NT2/D1 (cell line): ENCODE measurements at regions not wholly inside any gene's neighbourhood (a gene's known extent, or its start where the extent isn't known, plus 50 kb on each side); places are given as distances from the start of the nearest gene placed in this dataset.

Experiments
- DNase-seq: peaks from one replicate; pipeline ENCODE4 v3.0.0-alpha.2; 2011; ENCODE audit warnings: low read depth, low spot score
- H3K27me3 ChIP-seq: 2 replicates; pipeline ENCODE4 v1.6.0; 2011; ENCODE audit warnings: mild to moderate bottlenecking; ENCODE audit not compliant: insufficient read length, insufficient read depth
- H3K36me3 ChIP-seq: 2 replicates; pipeline ENCODE4 v1.6.1; 2011; ENCODE audit warnings: mild to moderate bottlenecking, low read length, mixed read lengths; ENCODE audit not compliant: insufficient read depth, insufficient read length
- H3K4me1 ChIP-seq: 2 replicates; pipeline ENCODE4 v1.5.1; 2011; ENCODE audit not compliant: insufficient read depth, insufficient read length
- H3K4me3 ChIP-seq: 2 replicates; pipeline ENCODE4 v1.5.1; 2011; ENCODE audit warnings: low read depth; ENCODE audit not compliant: insufficient read length
- H3K9ac ChIP-seq: 2 replicates; pipeline ENCODE4 v1.6.0; 2011; ENCODE audit warnings: low read depth; ENCODE audit not compliant: insufficient read length
- H3K9me3 ChIP-seq: 2 replicates; pipeline ENCODE4 v1.5.1; 2011; ENCODE audit warnings: mild to moderate bottlenecking, low read length; ENCODE audit not compliant: insufficient read depth
- SUZ12 ChIP-seq: IDR thresholded peaks from 2 replicates; pipeline ENCODE4 v1.6.1; 2011; ENCODE audit not compliant: insufficient read length, insufficient read depth; ENCODE audit errors: extremely low read depth
- YY1 ChIP-seq: IDR thresholded peaks from 2 replicates; pipeline ENCODE4 v1.6.1; 2011; ENCODE audit not compliant: insufficient read length, insufficient read depth
- ZNF274 ChIP-seq: IDR thresholded peaks from 2 replicates; pipeline ENCODE4 v1.6.1; 2011; ENCODE audit warnings: mild to moderate bottlenecking, low read depth, low read length

- H3K27me3 ChIP-seq, result no peaks in the 10 kb centered on the region
- H3K9me3 ChIP-seq, result no peaks in the 10 kb centered on the region
- no peak overlapping the region for H3K4me3 ChIP-seq
- H3K4me1 ChIP-seq, result no peaks in the 10 kb centered on the region
- H3K9ac ChIP-seq, result no peak overlapping the region
- TF ChIP-seq YY1 (no peak), SUZ12 (no peak), ZNF274 (no peak)
- no peak for DNase-seq
- no peaks in the 10 kb centered on the region for H3K36me3 ChIP-seq
Measured at GRCh38 chr22:49297286-49297870, 530.3 kb downstream of the BRD1 start.

- TF ChIP-seq YY1 (no peak), ZNF274 (no peak), SUZ12 (no peak)
- H3K36me3 ChIP-seq, result no peaks in the 10 kb centered on the region
- DNase-seq, result no peak
Measured at GRCh38 chr22:49296561-49296960, 531.1 kb downstream of the BRD1 start.

GRCh38 chr22:49295851-49296560 lies 531.7 kb downstream of the BRD1 start:
- DNase-seq, result no peak
- Histone ChIP-seq H3K36me3 (no peaks in the 10 kb centered on the region), H3K4me1 (peaks cover 4% of the 10 kb centered on the region), H3K4me3 (no peak overlapping the region), H3K27me3 (no peaks in the 10 kb centered on the region), H3K9ac (no peak overlapping the region), H3K9me3 (no peaks in the 10 kb centered on the region)
- no peak for TF ChIP-seq ZNF274
- no peak for TF ChIP-seq YY1
- no peak for TF ChIP-seq SUZ12

More at GRCh38 chr22:49296561-49296960, 531.1 kb downstream of the BRD1 start:
- Histone ChIP-seq H3K27me3 (no peaks in the 10 kb centered on the region), H3K9ac (no peak overlapping the region), H3K9me3 (no peaks in the 10 kb centered on the region), H3K4me1 (no peaks in the 10 kb centered on the region), H3K4me3 (no peak overlapping the region)

GRCh38 chr22:49295465-49295743 lies 532.3 kb downstream of the BRD1 start:
- peaks cover 5% of the 10 kb centered on the region for H3K4me1 ChIP-seq
- TF ChIP-seq ZNF274 (no peak), SUZ12 (no peak), YY1 (no peak)
- no peaks in the 10 kb centered on the region for H3K9me3 ChIP-seq
- no peak overlapping the region for H3K4me3 ChIP-seq
- no peak for DNase-seq
- no peak overlapping the region for H3K9ac ChIP-seq
- no peaks in the 10 kb centered on the region for H3K27me3 ChIP-seq
- H3K36me3 ChIP-seq, result no peaks in the 10 kb centered on the region

- H3K27me3 ChIP-seq, result no peaks in the 10 kb centered on the region
- no peaks in the 10 kb centered on the region for H3K9me3 ChIP-seq
- TF ChIP-seq YY1 (no peak), ZNF274 (no peak), SUZ12 (no peak)
- no peaks in the 10 kb centered on the region for H3K36me3 ChIP-seq
- peaks cover 5% of the 10 kb centered on the region for H3K4me1 ChIP-seq
- H3K9ac ChIP-seq, result no peak overlapping the region
- no peak for DNase-seq
- H3K4me3 ChIP-seq, result no peak overlapping the region
Measured at GRCh38 chr22:49294656-49295464, 532.8 kb downstream of the BRD1 start.

GRCh38 chr22:49292909-49293308 lies 534.8 kb downstream of the BRD1 start:
- no peak for DNase-seq
- H3K27me3 ChIP-seq, result no peaks in the 10 kb centered on the region
- H3K36me3 ChIP-seq, result no peaks in the 10 kb centered on the region
- H3K9ac ChIP-seq, result no peak overlapping the region
- peaks cover 5% of the 10 kb centered on the region for H3K4me1 ChIP-seq
- H3K4me3 ChIP-seq, result no peak overlapping the region
- no peaks in the 10 kb centered on the region for H3K9me3 ChIP-seq
- no peak for TF ChIP-seq YY1
- no peak for TF ChIP-seq SUZ12
- TF ChIP-seq ZNF274, result no peak

GRCh38 chr22:49291781-49292180 lies 535.9 kb downstream of the BRD1 start:
- H3K36me3 ChIP-seq, result no peaks in the 10 kb centered on the region
- TF ChIP-seq ZNF274 (no peak), SUZ12 (no peak), YY1 (no peak)
- no peaks in the 10 kb centered on the region for H3K9me3 ChIP-seq
- H3K27me3 ChIP-seq, result no peaks in the 10 kb centered on the region
- H3K4me3 ChIP-seq, result no peak overlapping the region
- no peak for DNase-seq
- no peak overlapping the region for H3K9ac ChIP-seq
- H3K4me1 ChIP-seq, result peaks cover 5% of the 10 kb centered on the region
